Esophagus muscularis mucosa (tissue), 4 donors: ENCODE measurements at regions not wholly inside any gene's neighbourhood (a gene's known extent, or its start where the extent isn't known, plus 50 kb on each side); places are given as distances from the start of the nearest gene placed in this dataset.

Experiments used
- CTCF ChIP-seq, 3 experiments: fragments of 200-600 bp in 2 of 3; fragments of 450-650 bp in 1 of 3; sonication (generic) in 2 of 3; IDR thresholded peaks; one replicate each; pipeline ENCODE4 v1.5.1; 2017 to 2019; ENCODE audit warnings: antibody characterized with exemption in 3 of 3, mild to moderate bottlenecking in 2 of 3, moderate library complexity in 1 of 3
- EP300 ChIP-seq: sonication (generic); formaldehyde crosslinking; IDR thresholded peaks from one replicate; pipeline ENCODE4 v1.6.1; 2017; ENCODE audit warnings: antibody characterized with exemption
- POLR2A ChIP-seq: fragments of 450-650 bp; IDR thresholded peaks from one replicate; pipeline ENCODE4 v1.6.1; 2017; ENCODE audit warnings: antibody characterized with exemption, moderate library complexity, mild to moderate bottlenecking, low read depth
- POLR2AphosphoS5 ChIP-seq, 2 donors: sonication (generic); formaldehyde crosslinking; IDR thresholded peaks; one replicate each; pipeline ENCODE4 v1.6.1; 2017; ENCODE audit warnings: antibody characterized with exemption in 2 of 2

DNA sequence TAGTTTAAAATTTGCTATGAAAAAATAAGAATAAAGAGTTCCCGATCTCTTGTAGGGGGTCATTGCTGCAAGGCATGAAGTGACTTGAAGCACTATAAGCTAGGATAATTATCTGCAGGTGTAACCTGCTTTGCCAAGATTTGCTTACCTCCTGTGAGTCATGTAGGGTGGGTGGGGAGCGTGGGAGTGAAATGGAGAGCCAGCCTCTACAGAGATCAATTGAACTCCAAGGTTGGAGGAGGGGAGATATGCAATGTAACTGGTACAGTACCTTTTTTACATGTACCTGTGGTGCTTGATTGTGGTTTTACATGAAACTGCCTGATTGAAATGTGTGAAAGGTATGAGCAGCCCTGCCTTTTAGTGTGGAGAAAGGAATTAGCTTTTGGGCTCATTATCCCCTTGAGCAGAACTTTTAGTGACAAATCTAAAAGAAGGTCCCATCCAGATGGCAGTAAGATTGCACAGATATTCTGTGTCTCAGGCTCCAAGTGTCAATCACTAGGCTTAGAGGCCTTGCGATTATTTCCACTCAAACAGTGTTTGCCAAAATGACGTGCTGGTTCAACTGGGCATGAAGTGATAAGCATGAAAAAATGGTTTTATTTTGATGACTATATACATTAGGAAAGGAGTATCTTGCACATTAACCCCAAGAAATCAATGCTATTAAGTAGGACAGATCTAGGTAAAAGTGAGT is 138.6 kb upstream of the GRB10 start:
- TF ChIP-seq CTCF (IDR thresholded peaks at IDR 0.05) (no peak), POLR2A (no peak), EP300 (no peak), POLR2AphosphoS5 (IDR thresholded peaks at IDR 0.05) (no peak)
